AG09319 (cell line): ENCODE measurements at regions not wholly inside any gene's neighbourhood (a gene's known extent, or its start where the extent isn't known, plus 50 kb on each side); places are given as distances from the start of the nearest gene placed in this dataset.
"Not testable (repeated sequence)": the region's sequence is repeated elsewhere in the genome, so short reads cannot be mapped to it uniquely, and the experiment has no call there.

Experiments used
- DNase-seq: peaks from one replicate; pipeline ENCODE4 v3.0.0-alpha.2; 2010; ENCODE audit warnings: low read depth; ENCODE audit errors: extremely low read depth
- TF ChIP-seq, protein P1 (sequence below): IDR thresholded peaks from 2 replicates; pipeline ENCODE4 v1.5.1; 2011; ENCODE audit warnings: low read depth, mild to moderate bottlenecking, inconsistent platforms, low read length, moderate library complexity

DNA sequence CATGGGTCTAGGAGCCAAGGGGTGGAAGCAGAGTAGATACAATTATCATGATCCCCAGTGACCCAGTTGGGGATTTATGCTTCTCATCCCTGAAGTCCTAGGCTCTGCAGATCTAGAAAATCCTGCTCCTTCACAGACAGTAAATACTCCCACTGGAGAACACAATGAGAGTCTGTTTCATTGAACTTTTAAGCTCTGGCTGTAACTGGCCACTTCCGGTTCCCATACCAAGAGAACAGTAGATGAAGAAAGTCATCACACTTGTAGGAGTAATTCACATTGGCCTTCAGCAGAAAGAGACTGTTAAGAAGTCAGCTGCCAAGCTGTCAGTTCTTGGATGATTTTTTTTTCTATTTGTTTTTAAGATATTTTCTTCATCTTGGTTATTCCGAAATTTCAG, 597.1 kb downstream of the ACTL7B start:
- TF ChIP-seq, protein P1, sequence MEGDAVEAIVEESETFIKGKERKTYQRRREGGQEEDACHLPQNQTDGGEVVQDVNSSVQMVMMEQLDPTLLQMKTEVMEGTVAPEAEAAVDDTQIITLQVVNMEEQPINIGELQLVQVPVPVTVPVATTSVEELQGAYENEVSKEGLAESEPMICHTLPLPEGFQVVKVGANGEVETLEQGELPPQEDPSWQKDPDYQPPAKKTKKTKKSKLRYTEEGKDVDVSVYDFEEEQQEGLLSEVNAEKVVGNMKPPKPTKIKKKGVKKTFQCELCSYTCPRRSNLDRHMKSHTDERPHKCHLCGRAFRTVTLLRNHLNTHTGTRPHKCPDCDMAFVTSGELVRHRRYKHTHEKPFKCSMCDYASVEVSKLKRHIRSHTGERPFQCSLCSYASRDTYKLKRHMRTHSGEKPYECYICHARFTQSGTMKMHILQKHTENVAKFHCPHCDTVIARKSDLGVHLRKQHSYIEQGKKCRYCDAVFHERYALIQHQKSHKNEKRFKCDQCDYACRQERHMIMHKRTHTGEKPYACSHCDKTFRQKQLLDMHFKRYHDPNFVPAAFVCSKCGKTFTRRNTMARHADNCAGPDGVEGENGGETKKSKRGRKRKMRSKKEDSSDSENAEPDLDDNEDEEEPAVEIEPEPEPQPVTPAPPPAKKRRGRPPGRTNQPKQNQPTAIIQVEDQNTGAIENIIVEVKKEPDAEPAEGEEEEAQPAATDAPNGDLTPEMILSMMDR, result no peak

DNA sequence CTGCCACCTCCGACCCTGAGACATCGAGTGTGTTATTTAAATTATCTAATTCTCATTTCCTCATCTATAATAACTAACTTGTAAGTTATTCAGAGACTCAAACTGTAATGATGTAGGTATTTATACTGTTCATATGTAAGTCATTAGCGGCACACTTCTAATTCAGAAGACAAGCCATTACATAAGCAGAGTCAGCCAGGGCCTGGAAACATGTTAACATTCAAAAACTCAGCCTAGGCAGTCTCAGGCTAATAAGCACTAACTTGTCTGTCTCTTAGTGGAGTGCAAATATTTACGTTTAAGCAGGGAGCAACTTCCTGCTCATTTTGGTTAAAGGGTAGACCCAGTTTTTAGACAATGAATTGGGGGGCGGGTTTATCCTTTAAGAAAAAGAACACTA, 598.4 kb downstream of the ACTL7B start:
- TF ChIP-seq, protein P1, result no peak
- no peak for DNase-seq

More for the DNA sequence above, 597.1 kb downstream of the ACTL7B start:
- DNase-seq, result no peak

DNA sequence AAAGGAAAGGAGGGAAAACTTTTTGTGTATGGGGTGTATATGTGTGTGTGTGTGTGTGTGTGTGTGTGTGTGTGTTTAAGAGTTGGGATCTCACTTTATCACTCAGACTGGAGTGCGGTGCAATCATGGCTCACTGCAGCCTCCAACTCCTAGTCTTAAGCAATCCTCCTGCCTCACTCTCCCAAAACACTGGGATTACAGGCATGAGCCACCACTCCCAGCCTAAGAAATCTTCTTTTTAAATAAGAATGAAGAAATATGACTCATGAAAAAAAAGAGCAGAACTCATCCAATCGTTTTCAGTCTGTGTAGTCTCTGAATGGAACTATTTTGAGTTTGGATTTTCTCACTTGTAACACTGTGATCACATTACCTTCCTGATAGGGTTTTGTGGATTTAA, 601.5 kb downstream of the ACTL7B start:
- TF ChIP-seq, protein P1, result no peak
- no peak for DNase-seq

DNA sequence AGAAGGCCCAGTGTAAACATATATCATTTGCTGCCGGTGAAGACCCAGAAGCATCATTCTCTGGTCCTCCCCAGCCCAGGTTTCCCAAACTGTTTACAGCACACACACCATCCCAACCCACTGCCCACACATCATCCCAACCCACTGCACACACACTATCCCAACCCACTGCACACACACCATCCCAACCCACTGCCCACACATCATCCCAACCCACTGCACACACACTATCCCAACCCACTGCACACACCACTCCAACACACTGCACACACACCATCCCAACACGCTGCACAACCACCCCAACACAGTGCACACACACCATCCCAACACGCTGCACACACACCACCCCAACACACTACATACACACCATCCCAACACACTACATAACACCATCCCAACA, 608.4 kb downstream of the ACTL7B start:
- not testable (repeated sequence) for DNase-seq

GRCh38 chr9:108245901-108246300, 609.9 kb downstream of the ACTL7B start:
- TF ChIP-seq, protein P1, result no peak
- no peak for DNase-seq

GRCh38 chr9:108245331-108245730, 610.5 kb downstream of the ACTL7B start:
- DNase-seq, result no peak
- TF ChIP-seq, protein P1, result no peak

DNA sequence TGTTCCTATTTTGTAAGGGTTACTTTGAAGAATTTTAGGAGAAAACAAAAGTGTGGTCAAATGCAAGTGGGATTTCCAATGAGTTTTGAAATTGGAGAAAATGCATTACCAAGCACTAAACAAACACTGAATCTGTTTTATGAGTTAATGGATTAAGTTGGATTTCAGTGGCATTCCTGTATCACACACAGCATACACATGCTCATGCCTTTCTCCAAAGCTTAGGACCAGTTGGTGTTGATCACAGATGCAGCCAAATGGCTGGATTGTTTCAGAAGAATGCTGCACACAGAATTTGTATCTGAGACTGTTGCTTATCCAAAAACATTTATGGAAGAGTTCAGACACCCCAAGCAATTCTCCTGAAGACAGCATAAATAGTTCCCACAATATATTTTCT, 611.1 kb downstream of the ACTL7B start:
- TF ChIP-seq, protein P1, result no peak
- no peak for DNase-seq

- no peak for DNase-seq
- TF ChIP-seq, protein P1, result no peak
Observed at GRCh38 chr9:108241384-108242073, 614.3 kb downstream of the ACTL7B start.
